Lung (tissue), 11 donors: ENCODE measurements at regions not wholly inside any gene's neighbourhood (a gene's known extent, or its start where the extent isn't known, plus 50 kb on each side); places are given as distances from the start of the nearest gene placed in this dataset.

Source experiments
- ATAC-seq: fragments of 200-7000 bp; cut with Tn5 transposase; one replicate; pipeline ENCODE4 v1.9.1; 2020; ENCODE audit warnings: moderate number of reproducible peaks; ENCODE audit not compliant: insufficient read depth, low FRiP score
- DNase-seq, 3 donors: peaks; one replicate each; pipeline ENCODE4 v3.0.0-alpha.2; 2013 to 2017
- H3K27ac ChIP-seq, 2 donors: one replicate each; pipeline ENCODE4 v1.5.1; 2013; ENCODE audit warnings: mild to moderate bottlenecking in 2 of 2, moderate library complexity in 2 of 2, control low read depth in 1 of 2, inconsistent platforms in 1 of 2, low read depth in 1 of 2, low read length in 1 of 2
- H3K27me3 ChIP-seq, 3 donors: one replicate each; pipeline ENCODE4 v1.5.1; 2013; ENCODE audit warnings: low read length in 2 of 3; ENCODE audit not compliant: control insufficient read depth in 3 of 3, insufficient read depth in 3 of 3
- H3K36me3 ChIP-seq, 4 donors: one replicate each; pipeline ENCODE4 v1.5.1; 2013; ENCODE audit warnings: low read length in 4 of 4, mild to moderate bottlenecking in 1 of 4, moderate library complexity in 1 of 4; ENCODE audit not compliant: control insufficient read depth in 4 of 4, insufficient read depth in 4 of 4
- H3K4me1 ChIP-seq, 5 donors: one replicate each; pipeline ENCODE4 v1.5.1; 2013; ENCODE audit warnings: low read length in 5 of 5, mild to moderate bottlenecking in 2 of 5, moderate library complexity in 1 of 5; ENCODE audit not compliant: control insufficient read depth in 5 of 5, insufficient read depth in 5 of 5
- H3K4me3 ChIP-seq: one replicate; pipeline ENCODE4 v1.5.1; 2013; ENCODE audit warnings: mild to moderate bottlenecking, control low read depth, moderate library complexity
- H3K9ac ChIP-seq, 2 donors: one replicate each; pipeline ENCODE4 v1.5.1; 2013; ENCODE audit warnings: low read length in 2 of 2, control low read depth in 1 of 2; ENCODE audit not compliant: insufficient read depth in 1 of 2
- H3K9me3 ChIP-seq, 4 donors: one replicate each; pipeline ENCODE4 v1.5.1; 2013; ENCODE audit warnings: low read length in 3 of 4, mild to moderate bottlenecking in 1 of 4, moderate library complexity in 1 of 4; ENCODE audit not compliant: control insufficient read depth in 4 of 4, insufficient read depth in 3 of 4
- CTCF ChIP-seq: IDR thresholded peaks from 2 replicates; pipeline ENCODE4 v1.5.1; 2012; ENCODE audit warnings: mild to moderate bottlenecking; ENCODE audit errors: control extremely low read depth, extremely low read depth
- WGBS, 2 donors: extraction: QIAGEN DNeasy Blood & Tissue Kit; methylation state at CpG; one replicate each; pipeline ENCODE4 v1.1.7; 2013; 5-methylcytosine and 5-hydroxymethylcytosine counted together
- donor health status: control.
- donor health status: control.
- donor health status: Bipolar disorder and iron deficiency.
- donor health status: healthy.
- donor health status: DM: yes; HTN: yes; CAD: no.

- Histone ChIP-seq H3K4me3 (no peak overlapping the region), H3K27me3 (no peaks in the 10 kb centered on the region), H3K4me1 (peaks cover 0 to 8% (median 0%) of the 10 kb centered on the region in 5 donors), H3K36me3 (no peaks in the 10 kb centered on the region), H3K27ac (no peak overlapping the region), H3K9me3 (peaks cover 0 to 4% (median 0%) of the 10 kb centered on the region in 4 donors), H3K9ac (no peak overlapping the region)
- no peak for ATAC-seq
- no peak for TF ChIP-seq CTCF
- 76 to 83% methylated on average over 2 of the region's 2 CpGs for WGBS, 2 donors
- DNase-seq = no peak
Measured at GRCh38 chr5:71977311-71977710, 130.0 kb upstream of the MAP1B start.

GRCh38 chr5:71978216-71978615, 129.1 kb upstream of the MAP1B start:
- Histone ChIP-seq H3K9me3 (peaks cover 0 to 5% (median 0%) of the 10 kb centered on the region in 4 donors), H3K27me3 (no peaks in the 10 kb centered on the region), H3K4me1 (peaks cover 0 to 8% (median 0%) of the 10 kb centered on the region in 5 donors), H3K36me3 (no peaks in the 10 kb centered on the region), H3K9ac (no peak overlapping the region), H3K4me3 (no peak overlapping the region), H3K27ac (no peak overlapping the region)
- no peak for TF ChIP-seq CTCF
- DNase-seq (no peak), ATAC-seq (no peak)
- WGBS, 2 donors = 88 to 96% methylated on average over 1 of the region's 1 CpG

GRCh38 chr5:71982717-71983395, 124.4 kb upstream of the MAP1B start:
- H3K27me3 ChIP-seq = no peaks in the 10 kb centered on the region
- H3K27ac ChIP-seq = no peak overlapping the region
- DNase-seq = no peak
- TF ChIP-seq CTCF = no peak
- H3K9me3 ChIP-seq = peaks cover 0 to 5% (median 0%) of the 10 kb centered on the region in 4 donors
- WGBS, 2 donors = 74 to 75% methylated on average over 2 of the region's 2 CpGs
- peaks cover 0 to 3% (median 0%) of the 10 kb centered on the region in 5 donors for H3K4me1 ChIP-seq
- no peak overlapping the region for H3K9ac ChIP-seq
- H3K4me3 ChIP-seq = no peak overlapping the region
- no peaks in the 10 kb centered on the region for H3K36me3 ChIP-seq
- no peak for ATAC-seq

- no peaks in the 10 kb centered on the region for H3K36me3 ChIP-seq
- no peak for TF ChIP-seq CTCF
- no peak overlapping the region for H3K4me3 ChIP-seq
- no peaks in the 10 kb centered on the region for H3K4me1 ChIP-seq
- no peak overlapping the region for H3K27ac ChIP-seq
- WGBS, 2 donors = 69 to 75% methylated on average over 2 of the region's 2 CpGs
- no peak for ATAC-seq
- no peak overlapping the region for H3K9ac ChIP-seq
- H3K27me3 ChIP-seq = no peaks in the 10 kb centered on the region
- DNase-seq = no peak
- H3K9me3 ChIP-seq = peaks cover 0 to 5% (median 0%) of the 10 kb centered on the region in 4 donors
Measured at GRCh38 chr5:71986101-71986500, 121.2 kb upstream of the MAP1B start.
